Thyroid gland (tissue), 4 donors: ENCODE measurements at regions not wholly inside any gene's neighbourhood (a gene's known extent, or its start where the extent isn't known, plus 50 kb on each side); places are given as distances from the start of the nearest gene placed in this dataset.

ENCODE experiments used
- CTCF ChIP-seq, 6 experiments: fragments of 200-600 bp in 3 of 6; fragments of 450-650 bp in 3 of 6; sonication (generic) in 3 of 6; IDR thresholded peaks; one replicate each; pipeline ENCODE4 v1.5.1; 2016 to 2019; ENCODE audit warnings: antibody characterized with exemption in 6 of 6, mild to moderate bottlenecking in 2 of 6, inconsistent platforms in 1 of 6, moderate library complexity in 1 of 6
- POLR2A ChIP-seq, 2 donors: fragments of 450-650 bp; IDR thresholded peaks; one replicate each; pipeline ENCODE4 v1.6.1; 2017; ENCODE audit warnings: antibody characterized with exemption in 2 of 2, mild to moderate bottlenecking in 2 of 2, moderate library complexity in 1 of 2

DNA sequence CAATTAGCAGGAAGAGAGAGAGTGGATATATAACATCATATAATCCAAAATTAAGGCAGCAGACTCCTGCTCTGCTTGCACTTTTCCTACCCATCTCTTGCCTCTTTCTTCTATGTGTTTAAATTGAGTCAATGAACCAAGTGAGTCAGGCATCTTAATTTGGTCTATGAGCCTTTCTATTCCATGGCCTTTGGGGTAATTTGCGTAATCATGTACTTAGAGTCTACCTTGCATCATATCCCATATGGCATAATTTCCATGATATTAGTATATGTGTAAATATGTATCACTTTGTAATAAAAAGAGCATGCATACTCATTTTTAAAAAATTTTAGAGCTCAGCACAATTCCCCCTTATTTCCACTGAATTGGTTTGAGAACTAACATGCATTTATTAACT, 555.2 kb downstream of the STK39 start:
- TF ChIP-seq CTCF (IDR thresholded peaks at IDR 0.05), result no peak
- no peak for TF ChIP-seq POLR2A (IDR thresholded peaks at IDR 0.05)
